GM12891 (cell line): ENCODE measurements at regions not wholly inside any gene's neighbourhood (a gene's known extent, or its start where the extent isn't known, plus 50 kb on each side); places are given as distances from the start of the nearest gene placed in this dataset.

ENCODE experiments used
- PAX5 ChIP-seq: IDR thresholded peaks from 2 replicates; pipeline ENCODE4 v1.6.1; 2011; ENCODE audit warnings: low read length, moderate library complexity, mild to moderate bottlenecking; ENCODE audit not compliant: insufficient read depth, severe bottlenecking
- POLR2A ChIP-seq: IDR thresholded peaks from 2 replicates; pipeline ENCODE4 v1.6.1; 2011; ENCODE audit warnings: low read depth, low read length, control low read depth
- POLR2AphosphoS5 ChIP-seq: IDR thresholded peaks from 2 replicates; pipeline ENCODE4 v1.6.1; 2011; ENCODE audit warnings: low read depth, low read length, control low read depth
- SPI1 ChIP-seq: IDR thresholded peaks from 2 replicates; pipeline ENCODE4 v1.6.1; 2011; ENCODE audit warnings: low read depth, low read length, control low read depth
- TAF1 ChIP-seq: IDR thresholded peaks from 2 replicates; pipeline ENCODE4 v1.6.1; 2011; ENCODE audit warnings: low read depth, low read length, control low read depth

DNA sequence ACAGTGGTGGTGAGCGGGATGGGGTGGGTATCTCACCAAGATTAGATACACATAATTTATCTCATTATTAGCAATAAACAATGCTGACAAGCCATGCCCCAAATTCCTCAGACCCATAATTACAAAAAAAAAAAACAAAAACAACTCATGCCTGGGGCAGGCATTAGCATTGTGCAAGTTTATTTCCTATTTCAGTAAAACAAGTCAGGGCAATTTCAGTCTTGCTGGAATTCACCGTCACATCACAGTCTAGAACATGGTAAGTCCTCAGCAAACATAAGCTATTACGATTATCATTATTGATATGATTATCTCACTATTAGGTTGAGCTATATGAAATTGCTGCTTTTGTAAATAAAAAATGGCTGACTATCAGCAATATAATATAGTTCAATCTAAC lies 57.5 kb upstream of the GNAQ start:
- no peak for TF ChIP-seq POLR2A
- TF ChIP-seq POLR2AphosphoS5 = no peak
- no peak for TF ChIP-seq SPI1
- TF ChIP-seq TAF1 = no peak
- TF ChIP-seq PAX5 = no peak
